H1 (cell line): ENCODE measurements at regions not wholly inside any gene's neighbourhood (a gene's known extent, or its start where the extent isn't known, plus 50 kb on each side); places are given as distances from the start of the nearest gene placed in this dataset.

Source experiments
- CTCF ChIA-PET: fragments of 300-600 bp; sonication (Branson Sonifier 250); formaldehyde crosslinking; loops from one replicate; lab custom pipeline; 2021; ENCODE audit not compliant: partially characterized antibody; lab: Charles Lee
- POLR2A ChIA-PET: fragments of 300-600 bp; sonication (Branson Sonifier 250); formaldehyde crosslinking; loops from one replicate; lab custom pipeline; 2021; ENCODE audit warnings: inconsistent platforms; ENCODE audit not compliant: partially characterized antibody; lab: Charles Lee
- DNase-seq, 2 experiments: peaks; one replicate each; pipeline versions ENCODE4 v3.0.0 to v3.0.0-alpha.2; 2010 to 2022; ENCODE audit warnings: low spot score in 2 of 2, low read depth in 1 of 2, mixed read lengths in 1 of 2
- FAIRE-seq: peaks from 2 replicates; lab custom pipeline; 2011; peaks lifted over from hg19 to GRCh38; lab: Jason Lieb, UNC
- H2AFZ ChIP-seq: 2 replicates; pipeline ENCODE4 v1.8.1; 2012; ENCODE audit warnings: low read length, inconsistent platforms
- H2AK5ac ChIP-seq: 2 replicates; pipeline ENCODE4 v1.6.1; 2013; ENCODE audit warnings: low read depth, low read length
- H2BK120ac ChIP-seq: replicated peaks from 2 replicates; pipeline ENCODE3; 2013; ENCODE audit warnings: low read depth, low read length, inconsistent platforms
- H2BK12ac ChIP-seq: 2 replicates; pipeline ENCODE4 v1.6.1; 2013; ENCODE audit warnings: low read depth, low read length
- H2BK15ac ChIP-seq: 2 replicates; pipeline ENCODE4 v1.6.1; 2013; ENCODE audit warnings: low read length
- H2BK20ac ChIP-seq: 2 replicates; pipeline ENCODE4 v1.6.1; 2013; ENCODE audit warnings: low read length
- H2BK5ac ChIP-seq: 2 replicates; pipeline ENCODE4 v1.6.1; 2013; ENCODE audit warnings: low read depth, low read length
- H3K14ac ChIP-seq: 2 replicates; pipeline ENCODE4 v1.6.1; 2013; ENCODE audit warnings: inconsistent platforms; ENCODE audit not compliant: insufficient read length
- H3K18ac ChIP-seq: 2 replicates; pipeline ENCODE4 v1.6.1; 2013; ENCODE audit warnings: low read length; ENCODE audit errors: extremely low read depth
- H3K23ac ChIP-seq: 2 replicates; pipeline ENCODE4 v1.6.1; 2013; ENCODE audit warnings: inconsistent platforms; ENCODE audit not compliant: insufficient read length
- H3K23me2 ChIP-seq: 2 replicates; pipeline ENCODE4 v1.6.1; 2013; ENCODE audit warnings: low read depth, low read length
- H3K27ac ChIP-seq: 2 replicates; pipeline ENCODE4 v1.6.1; 2011; ENCODE audit warnings: low read depth, low read length, inconsistent platforms
- H3K27me3 ChIP-seq, 4 experiments: replicated peaks in 1 of 4; 1 replicate in 1 of 4; 2 replicates in 3 of 4; pipeline versions ENCODE4 v1.6.1 to v1.8.1; 2011 to 2013; ENCODE audit warnings: low read length in 3 of 4, mild to moderate bottlenecking in 3 of 4, inconsistent platforms in 2 of 4, mixed read lengths in 2 of 4, moderate library complexity in 1 of 4; ENCODE audit not compliant: control insufficient read depth in 3 of 4, insufficient read depth in 3 of 4; ENCODE audit errors: extremely low read depth in 1 of 4
- H3K36me3 ChIP-seq, 4 experiments: 2 replicates each; pipeline versions ENCODE4 v1.6.1 to v1.8.1; 2011 to 2013; ENCODE audit warnings: mild to moderate bottlenecking in 4 of 4, low read length in 3 of 4, moderate library complexity in 2 of 4, control low read depth in 1 of 4, inconsistent platforms in 1 of 4; ENCODE audit not compliant: insufficient read depth in 4 of 4, control insufficient read depth in 2 of 4
- H3K4ac ChIP-seq: replicated peaks from 2 replicates; pipeline ENCODE3; 2013; ENCODE audit warnings: low read length, low read depth, mixed read lengths, inconsistent platforms; ENCODE audit not compliant: insufficient read length
- H3K4me1 ChIP-seq, 4 experiments: replicated peaks in 1 of 4; 1 replicate in 1 of 4; 2 replicates in 3 of 4; pipeline versions ENCODE4 v1.6.1 to v1.8.1; 2011 to 2013; ENCODE audit warnings: low read length in 3 of 4, inconsistent platforms in 2 of 4, mixed read lengths in 1 of 4; ENCODE audit not compliant: insufficient read depth in 4 of 4, control insufficient read depth in 3 of 4
- H3K4me2 ChIP-seq, 2 experiments: 2 replicates each; pipeline versions ENCODE4 v1.6.1 to v1.8.1; 2011 to 2013; ENCODE audit warnings: low read depth in 2 of 2, low read length in 2 of 2, control low read depth in 1 of 2, inconsistent platforms in 1 of 2, mild to moderate bottlenecking in 1 of 2; ENCODE audit not compliant: insufficient read depth in 1 of 2
- H3K4me3 ChIP-seq, 4 experiments: fragments of 200-600, 300-600 bp in 1 of 4; sonication (generic), shearing (Covaris generic), sonication (Bioruptor Twin) in 1 of 4; 2 replicates each; pipeline versions ENCODE4 v1.5.1 to v1.8.1; 2011 to 2016; ENCODE audit warnings: low read length in 4 of 4, low read depth in 3 of 4, control low read depth in 2 of 4, inconsistent platforms in 2 of 4, mild to moderate bottlenecking in 2 of 4, mixed read lengths in 1 of 4, moderate library complexity in 1 of 4; ENCODE audit not compliant: insufficient read depth in 2 of 4; ENCODE audit errors: extremely low read depth in 1 of 4
- H3K56ac ChIP-seq: replicated peaks from 2 replicates; pipeline ENCODE3; 2013; ENCODE audit warnings: low read depth, mild to moderate bottlenecking, mixed read lengths, low read length, inconsistent platforms; ENCODE audit not compliant: insufficient read length
- H3K79me1 ChIP-seq: 2 replicates; pipeline ENCODE4 v1.6.1; 2013; ENCODE audit warnings: low read depth, low read length, control low read depth
- H3K79me2 ChIP-seq, 2 experiments: 2 replicates each; pipeline versions ENCODE4 v1.6.1 to v1.8.1; 2012 to 2013; ENCODE audit warnings: low read length in 2 of 2, mild to moderate bottlenecking in 2 of 2, inconsistent platforms in 1 of 2; ENCODE audit not compliant: insufficient read depth in 2 of 2, control insufficient read depth in 1 of 2
- H3K9ac ChIP-seq, 4 experiments: replicated peaks in 1 of 4; 1 replicate in 1 of 4; 2 replicates in 3 of 4; pipeline versions ENCODE4 v1.6.1 to v1.8.1; 2011 to 2013; ENCODE audit warnings: low read depth in 3 of 4, low read length in 3 of 4, control low read depth in 2 of 4, mild to moderate bottlenecking in 2 of 4, moderate library complexity in 2 of 4, inconsistent platforms in 1 of 4; ENCODE audit errors: extremely low read depth in 1 of 4
- H3K9me3 ChIP-seq, 2 experiments: 2 replicates each; pipeline versions ENCODE4 v1.6.1 to v1.8.1; 2012 to 2013; ENCODE audit warnings: mild to moderate bottlenecking in 2 of 2, moderate library complexity in 2 of 2, control low read depth in 1 of 2, inconsistent platforms in 1 of 2, low read depth in 1 of 2, low read length in 1 of 2, mixed read lengths in 1 of 2; ENCODE audit not compliant: insufficient read depth in 2 of 2
- H4K20me1 ChIP-seq, 2 experiments: replicated peaks in 1 of 2; 2 replicates each; pipeline versions ENCODE3 to v1.8.1; 2011 to 2013; ENCODE audit warnings: inconsistent platforms in 2 of 2, low read length in 2 of 2, mild to moderate bottlenecking in 1 of 2; ENCODE audit not compliant: insufficient read depth in 2 of 2, control insufficient read depth in 1 of 2
- H4K5ac ChIP-seq: 2 replicates; pipeline ENCODE4 v1.6.1; 2013; ENCODE audit warnings: low read length, low read depth, mixed read lengths, inconsistent platforms; ENCODE audit not compliant: insufficient read length
- H4K8ac ChIP-seq: 2 replicates; pipeline ENCODE4 v1.8.0; 2013; ENCODE audit warnings: mild to moderate bottlenecking, moderate library complexity, low read length, inconsistent platforms; ENCODE audit not compliant: insufficient read depth; ENCODE audit errors: extremely low read depth
- H4K91ac ChIP-seq: replicated peaks from 2 replicates; pipeline ENCODE3; 2013; ENCODE audit warnings: low read length, mixed read lengths, inconsistent platforms; ENCODE audit not compliant: insufficient read length
- BRCA1 ChIP-seq: IDR thresholded peaks from 2 replicates; pipeline ENCODE4 v1.6.1; 2012; ENCODE audit warnings: low read depth, low read length, improper control_type of control experiment
- CHD7 ChIP-seq: fragments of 300-600 bp; sonication (generic); IDR thresholded peaks from 2 replicates; pipeline ENCODE4 v1.7.1; 2012; ENCODE audit warnings: low read length, moderate library complexity, mild to moderate bottlenecking, inconsistent platforms; ENCODE audit not compliant: insufficient replicate concordance

GRCh38 chr9:109861918-109862317 lies 81.9 kb downstream of the PALM2AKAP2 start:
- Histone ChIP-seq H3K56ac (no peak overlapping the region), H3K4me3 (no peak overlapping the region), H3K27me3 (no peaks in the 10 kb centered on the region), H2BK5ac (no peak overlapping the region), H3K23me2 (no peaks in the 10 kb centered on the region; the same call in 1 of the 2 replicates), H3K27ac (no peak overlapping the region), H4K20me1 (peaks cover 0 to 1% of the 10 kb centered on the region in 2 experiments), H3K4me1 (peaks cover 0 to under 1% (median under 1%) of the 10 kb centered on the region in 4 experiments; a peak in 3 of 7 replicates), H3K36me3 (no peaks in the 10 kb centered on the region), H4K8ac (no peak overlapping the region), H4K91ac (no peak overlapping the region), H3K23ac (no peak overlapping the region), H2BK20ac (no peak overlapping the region), H3K79me2 (no peaks in the 10 kb centered on the region), H3K18ac (no peak overlapping the region), H3K9ac (no peak overlapping the region), H2BK12ac (no peak overlapping the region), H3K4ac (no peak overlapping the region), H2BK15ac (no peak overlapping the region), H3K14ac (no peak overlapping the region), H3K9me3 (no peaks in the 10 kb centered on the region), H4K5ac (no peak overlapping the region), H2AFZ (no peak overlapping the region), H3K4me2 (no peak overlapping the region), H3K79me1 (no peaks in the 10 kb centered on the region), H2AK5ac (no peak overlapping the region), H2BK120ac (no peak overlapping the region)
- no peak for FAIRE-seq
- no peak for DNase-seq
- CTCF ChIA-PET, result interaction anchor here (0.6 to 2.9 kb wide), 9 partner anchors 10 to 1406 kb away, joined by 3 to 12 read pairs (median 3); no protein-coding TSS in a partner anchor
- POLR2A ChIA-PET, result no interaction called here
- TF ChIP-seq CHD7, result no peak
- TF ChIP-seq BRCA1, result no peak
